SK-N-SH (cell line): ENCODE measurements at regions not wholly inside any gene's neighbourhood (a gene's known extent, or its start where the extent isn't known, plus 50 kb on each side); places are given as distances from the start of the nearest gene placed in this dataset.

Experiments
- CTCF ChIA-PET: fragments of 300-600, 350-600 bp; formaldehyde crosslinking; extraction: SDS; loops from one replicate; lab custom pipeline; 2021; lab: Yijun Ruan, JAX
- POLR2A ChIA-PET: fragments of 350-600 bp; sonication (Branson Sonifier 250); formaldehyde crosslinking; extraction: SDS; loops from one replicate; lab custom pipeline; 2020; ENCODE audit warnings: antibody characterized with exemption, inconsistent platforms; lab: Yijun Ruan, JAX
- DNase-seq: peaks from one replicate; pipeline ENCODE4 v3.0.0; 2012
- H2AFZ ChIP-seq: fragments of 200-600 bp; sonication (generic); 2 replicates; pipeline ENCODE4 v1.8.1; 2016; ENCODE audit warnings: antibody characterized with exemption, mild to moderate bottlenecking, low read depth
- H3F3A ChIP-seq: fragments of 200-600 bp; sonication (generic); replicated peaks from 2 replicates; pipeline ENCODE3; 2016; ENCODE audit warnings: antibody characterized with exemption, mild to moderate bottlenecking; ENCODE audit not compliant: insufficient read depth
- H3K27ac ChIP-seq, 2 experiments: fragments of 200-500 bp in 1 of 2; fragments of 200-600 bp in 1 of 2; sonication (Bioruptor generic) in 1 of 2; sonication (generic), shearing (Covaris generic) in 1 of 2; 2 replicates each; pipeline versions ENCODE4 v1.5.1 to v1.6.1; 2014 to 2016; ENCODE audit warnings: low read depth in 2 of 2, inconsistent platforms in 1 of 2, low read length in 1 of 2, mild to moderate bottlenecking in 1 of 2, mixed read lengths in 1 of 2
- H3K27me3 ChIP-seq: fragments of 200-600 bp; sonication (generic), shearing (Covaris generic); 2 replicates; pipeline ENCODE4 v1.6.1; 2016; ENCODE audit warnings: mixed run types; ENCODE audit not compliant: insufficient read depth
- H3K36me3 ChIP-seq, 2 experiments: fragments of 200-500 bp in 1 of 2; fragments of 200-600 bp in 1 of 2; sonication (Bioruptor generic) in 1 of 2; sonication (generic) in 1 of 2; replicated peaks in 1 of 2; 2 replicates each; pipeline versions ENCODE3 to v1.5.1; 2014 to 2016; ENCODE audit warnings: low read length in 1 of 2, mild to moderate bottlenecking in 1 of 2; ENCODE audit not compliant: insufficient read depth in 2 of 2, control insufficient read depth in 1 of 2
- H3K4me1 ChIP-seq, 2 experiments: fragments of 200-500 bp in 1 of 2; fragments of 200-600 bp in 1 of 2; sonication (Bioruptor generic) in 1 of 2; sonication (generic), shearing (Covaris generic) in 1 of 2; 2 replicates each; pipeline versions ENCODE4 v1.5.1 to v1.6.1; 2014 to 2016; ENCODE audit warnings: low read depth in 1 of 2, low read length in 1 of 2, mixed run types in 1 of 2; ENCODE audit not compliant: insufficient read depth in 2 of 2, control insufficient read depth in 1 of 2
- H3K4me2 ChIP-seq: fragments of 200-600 bp; sonication (generic), shearing (Covaris generic); 2 replicates; pipeline ENCODE4 v1.6.1; 2017; ENCODE audit warnings: mixed run types
- H3K4me3 ChIP-seq, 2 experiments: fragments of 200-500 bp in 1 of 2; fragments of 200-600 bp in 1 of 2; sonication (Bioruptor generic) in 1 of 2; sonication (generic), shearing (Covaris generic) in 1 of 2; 2 replicates each; pipeline versions ENCODE4 v1.5.1 to v1.8.1; 2014 to 2016; ENCODE audit warnings: low read depth in 2 of 2, inconsistent platforms in 1 of 2, low read length in 1 of 2, mild to moderate bottlenecking in 1 of 2, mixed read lengths in 1 of 2, moderate library complexity in 1 of 2
- H3K79me2 ChIP-seq: fragments of 200-600 bp; sonication (generic); 2 replicates; pipeline ENCODE4 v1.8.1; 2017; ENCODE audit warnings: mild to moderate bottlenecking; ENCODE audit not compliant: insufficient read depth
- H3K9ac ChIP-seq: fragments of 200-600 bp; sonication (generic); 2 replicates; pipeline ENCODE4 v1.6.1; 2017; ENCODE audit warnings: mixed run types
- H3K9me2 ChIP-seq: fragments of 200-600 bp; sonication (generic); 2 replicates; pipeline ENCODE4 v1.6.1; 2017; ENCODE audit warnings: mixed run types
- H3K9me3 ChIP-seq: fragments of 200-600 bp; sonication (generic); 2 replicates; pipeline ENCODE4 v1.6.1; 2017; ENCODE audit warnings: mixed run types, mild to moderate bottlenecking, moderate library complexity
- H4K20me1 ChIP-seq: fragments of 200-600 bp; sonication (generic); 2 replicates; pipeline ENCODE4 v1.6.1; 2017; ENCODE audit warnings: mild to moderate bottlenecking, mixed run types; ENCODE audit not compliant: insufficient read depth
- ELF1 ChIP-seq: IDR thresholded peaks from 2 replicates; pipeline ENCODE4 v1.4.0; 2012
- EZH2phosphoT487 ChIP-seq: fragments of 200-600 bp; sonication (generic); IDR thresholded peaks from 2 replicates; pipeline ENCODE4 v1.6.1; 2017; ENCODE audit warnings: low read depth, mixed run types, mild to moderate bottlenecking, antibody characterized with exemption, moderate library complexity, borderline replicate concordance
- FOSL2 ChIP-seq: IDR thresholded peaks from 2 replicates; pipeline ENCODE4 v1.4.0; 2012; ENCODE audit warnings: low read depth, mild to moderate bottlenecking, moderate library complexity, borderline replicate concordance
- FOXJ3 ChIP-seq: sonication (generic); formaldehyde crosslinking; IDR thresholded peaks from 2 replicates; pipeline ENCODE4 v1.5.1; 2020; ENCODE audit warnings: mild to moderate bottlenecking, missing genetic modification reagents
- GABPA ChIP-seq: IDR thresholded peaks from 2 replicates; pipeline ENCODE4 v1.4.0; 2012; ENCODE audit warnings: low read depth, mild to moderate bottlenecking
- GATA2 ChIP-seq: sonication (generic); formaldehyde crosslinking; IDR thresholded peaks from 2 replicates; pipeline ENCODE4 v1.5.0; 2020; ENCODE audit warnings: mild to moderate bottlenecking, missing genetic modification reagents
- JUND ChIP-seq: IDR thresholded peaks from 2 replicates; pipeline ENCODE4 v1.4.0; 2012
- MEF2A ChIP-seq: IDR thresholded peaks from 2 replicates; pipeline ENCODE4 v1.4.0; 2012; ENCODE audit warnings: low read depth, borderline replicate concordance
- NFIC ChIP-seq: IDR thresholded peaks from 2 replicates; pipeline ENCODE4 v1.4.0; 2012; ENCODE audit warnings: borderline replicate concordance
- RAD21 ChIP-seq: IDR thresholded peaks from 2 replicates; pipeline ENCODE4 v1.6.1; 2012; ENCODE audit warnings: mild to moderate bottlenecking, low read length
- RCOR1 ChIP-seq: fragments of 150-350 bp; IDR thresholded peaks from 2 replicates; pipeline ENCODE4 v1.6.1; 2017; ENCODE audit warnings: antibody characterized with exemption, low read length
- RXRA ChIP-seq: IDR thresholded peaks from 2 replicates; pipeline ENCODE4 v1.4.0; 2012; ENCODE audit warnings: low read depth, mild to moderate bottlenecking, borderline replicate concordance
- SIN3A ChIP-seq: IDR thresholded peaks from 2 replicates; pipeline ENCODE4 v1.6.1; 2012; ENCODE audit warnings: low read depth, mild to moderate bottlenecking, low read length, moderate library complexity, borderline replicate concordance
- SMC3 ChIP-seq: IDR thresholded peaks from 2 replicates; pipeline ENCODE4 v1.6.1; 2012; ENCODE audit warnings: low read depth, low read length, improper control_type of control experiment
- TAF1 ChIP-seq: IDR thresholded peaks from 2 replicates; pipeline ENCODE4 v1.6.1; 2012; ENCODE audit warnings: low read depth, mild to moderate bottlenecking, low read length, moderate library complexity, borderline replicate concordance
- TCF12 ChIP-seq: IDR thresholded peaks from 2 replicates; pipeline ENCODE4 v1.4.0; 2012
- TEAD4 ChIP-seq: IDR thresholded peaks from 2 replicates; pipeline ENCODE4 v1.4.0; 2012; ENCODE audit warnings: mild to moderate bottlenecking, borderline replicate concordance; ENCODE audit not compliant: insufficient read depth
- USF1 ChIP-seq: IDR thresholded peaks from 2 replicates; pipeline ENCODE4 v1.4.0; 2012; ENCODE audit warnings: low read depth, borderline replicate concordance
- WGBS: methylation state at CpG from one replicate; pipeline ENCODE4 v1.1.6; 2017; ENCODE audit warnings: low lambda C conversion rate; 5-methylcytosine and 5-hydroxymethylcytosine counted together
- TF ChIP-seq, protein P1 (sequence below): IDR thresholded peaks from 2 replicates; pipeline ENCODE4 v1.4.0; 2012; ENCODE audit warnings: low read depth
- TF ChIP-seq, protein P2 (sequence below): IDR thresholded peaks from 2 replicates; pipeline ENCODE4; 2012
- TF ChIP-seq, protein P3 (sequence below): IDR thresholded peaks from 2 replicates; pipeline ENCODE4 v1.4.0; 2012; ENCODE audit warnings: low read depth, borderline replicate concordance
- TF ChIP-seq, protein P4 (sequence below): IDR thresholded peaks from 2 replicates; pipeline ENCODE4 v1.6.1; 2012; ENCODE audit warnings: mild to moderate bottlenecking, low read depth, low read length, moderate library complexity

DNA sequence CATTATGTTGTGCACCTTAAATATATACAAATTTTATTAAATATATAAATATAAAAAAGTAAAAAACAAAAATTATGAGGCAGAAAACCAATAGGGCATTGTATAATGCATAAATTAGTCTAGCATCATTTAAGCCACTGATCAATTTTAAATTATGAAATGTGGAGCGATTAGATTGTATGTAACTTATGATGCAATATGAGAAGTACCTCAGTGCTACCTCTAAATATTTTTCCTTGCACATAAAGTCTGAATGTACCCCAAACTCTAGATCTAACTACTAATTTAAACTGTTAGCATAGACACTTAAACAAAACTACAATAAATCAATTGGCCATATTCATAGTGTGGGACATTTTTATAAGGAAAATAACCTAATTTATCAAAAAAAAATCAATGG lies 1178.5 kb upstream of the MIR17HG start:
- no peak overlapping the region for H3K4me3 ChIP-seq
- no peaks in the 10 kb centered on the region for H3K36me3 ChIP-seq
- H3K9me2 ChIP-seq, result no peaks in the 10 kb centered on the region
- DNase-seq, result no peak
- no peaks in the 10 kb centered on the region for H3K27me3 ChIP-seq
- ChIA-PET POLR2A (no interaction called here), CTCF (no interaction called here)
- no peaks in the 10 kb centered on the region for H4K20me1 ChIP-seq
- H3K9ac ChIP-seq, result no peak overlapping the region
- no peaks in the 10 kb centered on the region for H3K9me3 ChIP-seq
- H3K79me2 ChIP-seq, result no peaks in the 10 kb centered on the region
- WGBS, result 55% methylated on average over 1 of the region's 1 CpG
- no peaks in the 10 kb centered on the region for H3K4me1 ChIP-seq
- no peak overlapping the region for H3K4me2 ChIP-seq
- H2AFZ ChIP-seq, result no peak overlapping the region
- H3K27ac ChIP-seq, result no peak overlapping the region
- H3F3A ChIP-seq, result no peaks in the 10 kb centered on the region
- TF ChIP-seq NFIC (no peak), RXRA (no peak), EZH2phosphoT487 (no peak), MEF2A (no peak), JUND (no peak), FOSL2 (no peak), RCOR1 (no peak), USF1 (no peak), SIN3A (no peak), SMC3 (no peak), TAF1 (no peak), TCF12 (no peak), GABPA (no peak), TEAD4 (no peak)
- TF ChIP-seq, protein P1, sequence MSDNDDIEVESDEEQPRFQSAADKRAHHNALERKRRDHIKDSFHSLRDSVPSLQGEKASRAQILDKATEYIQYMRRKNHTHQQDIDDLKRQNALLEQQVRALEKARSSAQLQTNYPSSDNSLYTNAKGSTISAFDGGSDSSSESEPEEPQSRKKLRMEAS, result no peak
- TF ChIP-seq, protein P2, sequence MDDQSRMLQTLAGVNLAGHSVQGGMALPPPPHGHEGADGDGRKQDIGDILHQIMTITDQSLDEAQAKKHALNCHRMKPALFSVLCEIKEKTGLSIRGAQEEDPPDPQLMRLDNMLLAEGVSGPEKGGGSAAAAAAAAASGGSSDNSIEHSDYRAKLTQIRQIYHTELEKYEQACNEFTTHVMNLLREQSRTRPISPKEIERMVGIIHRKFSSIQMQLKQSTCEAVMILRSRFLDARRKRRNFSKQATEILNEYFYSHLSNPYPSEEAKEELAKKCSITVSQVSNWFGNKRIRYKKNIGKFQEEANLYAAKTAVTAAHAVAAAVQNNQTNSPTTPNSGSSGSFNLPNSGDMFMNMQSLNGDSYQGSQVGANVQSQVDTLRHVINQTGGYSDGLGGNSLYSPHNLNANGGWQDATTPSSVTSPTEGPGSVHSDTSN, result no peak

DNA sequence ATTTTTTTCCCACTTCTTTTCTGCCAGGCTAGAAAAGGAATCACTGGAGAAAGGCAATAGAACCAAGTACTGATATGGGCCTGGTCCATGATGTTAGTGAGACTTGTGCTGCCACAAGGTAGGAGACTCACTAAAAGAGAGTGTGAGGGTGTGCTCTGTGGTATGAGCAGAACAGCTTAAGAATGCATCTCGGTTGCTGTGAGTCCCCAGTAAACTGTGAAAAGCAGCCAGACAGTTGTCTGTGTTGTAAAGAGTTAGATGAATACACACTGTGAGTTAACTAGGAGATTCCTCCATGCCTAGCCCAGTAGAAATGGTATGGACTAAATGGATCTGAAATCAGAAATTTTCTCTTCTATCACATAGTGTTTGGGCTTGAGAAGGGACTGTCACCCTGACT lies 1177.3 kb upstream of the MIR17HG start:
- no peaks in the 10 kb centered on the region for H3K27me3 ChIP-seq
- ChIA-PET POLR2A (no interaction called here), CTCF (no interaction called here)
- H3K4me1 ChIP-seq, result no peaks in the 10 kb centered on the region
- H3K36me3 ChIP-seq, result no peaks in the 10 kb centered on the region
- H3K27ac ChIP-seq, result no peak overlapping the region
- H3K4me2 ChIP-seq, result no peak overlapping the region
- 7% methylated on average over 1 of the region's 1 CpG for WGBS
- H3F3A ChIP-seq, result no peaks in the 10 kb centered on the region
- no peaks in the 10 kb centered on the region for H4K20me1 ChIP-seq
- no peak overlapping the region for H2AFZ ChIP-seq
- H3K9me3 ChIP-seq, result no peaks in the 10 kb centered on the region
- H3K9me2 ChIP-seq, result no peaks in the 10 kb centered on the region
- DNase-seq, result no peak
- no peak overlapping the region for H3K4me3 ChIP-seq
- no peak overlapping the region for H3K9ac ChIP-seq
- H3K79me2 ChIP-seq, result no peaks in the 10 kb centered on the region
- TF ChIP-seq, protein P3, sequence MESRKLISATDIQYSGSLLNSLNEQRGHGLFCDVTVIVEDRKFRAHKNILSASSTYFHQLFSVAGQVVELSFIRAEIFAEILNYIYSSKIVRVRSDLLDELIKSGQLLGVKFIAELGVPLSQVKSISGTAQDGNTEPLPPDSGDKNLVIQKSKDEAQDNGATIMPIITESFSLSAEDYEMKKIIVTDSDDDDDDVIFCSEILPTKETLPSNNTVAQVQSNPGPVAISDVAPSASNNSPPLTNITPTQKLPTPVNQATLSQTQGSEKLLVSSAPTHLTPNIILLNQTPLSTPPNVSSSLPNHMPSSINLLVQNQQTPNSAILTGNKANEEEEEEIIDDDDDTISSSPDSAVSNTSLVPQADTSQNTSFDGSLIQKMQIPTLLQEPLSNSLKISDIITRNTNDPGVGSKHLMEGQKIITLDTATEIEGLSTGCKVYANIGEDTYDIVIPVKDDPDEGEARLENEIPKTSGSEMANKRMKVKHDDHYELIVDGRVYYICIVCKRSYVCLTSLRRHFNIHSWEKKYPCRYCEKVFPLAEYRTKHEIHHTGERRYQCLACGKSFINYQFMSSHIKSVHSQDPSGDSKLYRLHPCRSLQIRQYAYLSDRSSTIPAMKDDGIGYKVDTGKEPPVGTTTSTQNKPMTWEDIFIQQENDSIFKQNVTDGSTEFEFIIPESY, result no peak
- TF ChIP-seq JUND (no peak), GATA2 (CRISPR knock-in tag) (no peak), RXRA (no peak), MEF2A (no peak), NFIC (no peak), RAD21 (no peak), FOXJ3 (CRISPR knock-in tag) (no peak), ELF1 (no peak), TAF1 (no peak)
- TF ChIP-seq, protein P4, sequence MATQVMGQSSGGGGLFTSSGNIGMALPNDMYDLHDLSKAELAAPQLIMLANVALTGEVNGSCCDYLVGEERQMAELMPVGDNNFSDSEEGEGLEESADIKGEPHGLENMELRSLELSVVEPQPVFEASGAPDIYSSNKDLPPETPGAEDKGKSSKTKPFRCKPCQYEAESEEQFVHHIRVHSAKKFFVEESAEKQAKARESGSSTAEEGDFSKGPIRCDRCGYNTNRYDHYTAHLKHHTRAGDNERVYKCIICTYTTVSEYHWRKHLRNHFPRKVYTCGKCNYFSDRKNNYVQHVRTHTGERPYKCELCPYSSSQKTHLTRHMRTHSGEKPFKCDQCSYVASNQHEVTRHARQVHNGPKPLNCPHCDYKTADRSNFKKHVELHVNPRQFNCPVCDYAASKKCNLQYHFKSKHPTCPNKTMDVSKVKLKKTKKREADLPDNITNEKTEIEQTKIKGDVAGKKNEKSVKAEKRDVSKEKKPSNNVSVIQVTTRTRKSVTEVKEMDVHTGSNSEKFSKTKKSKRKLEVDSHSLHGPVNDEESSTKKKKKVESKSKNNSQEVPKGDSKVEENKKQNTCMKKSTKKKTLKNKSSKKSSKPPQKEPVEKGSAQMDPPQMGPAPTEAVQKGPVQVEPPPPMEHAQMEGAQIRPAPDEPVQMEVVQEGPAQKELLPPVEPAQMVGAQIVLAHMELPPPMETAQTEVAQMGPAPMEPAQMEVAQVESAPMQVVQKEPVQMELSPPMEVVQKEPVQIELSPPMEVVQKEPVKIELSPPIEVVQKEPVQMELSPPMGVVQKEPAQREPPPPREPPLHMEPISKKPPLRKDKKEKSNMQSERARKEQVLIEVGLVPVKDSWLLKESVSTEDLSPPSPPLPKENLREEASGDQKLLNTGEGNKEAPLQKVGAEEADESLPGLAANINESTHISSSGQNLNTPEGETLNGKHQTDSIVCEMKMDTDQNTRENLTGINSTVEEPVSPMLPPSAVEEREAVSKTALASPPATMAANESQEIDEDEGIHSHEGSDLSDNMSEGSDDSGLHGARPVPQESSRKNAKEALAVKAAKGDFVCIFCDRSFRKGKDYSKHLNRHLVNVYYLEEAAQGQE, result no peak
